DND-41 (cell line): ENCODE measurements at regions not wholly inside any gene's neighbourhood (a gene's known extent, or its start where the extent isn't known, plus 50 kb on each side); places are given as distances from the start of the nearest gene placed in this dataset.

Source experiments
- ATAC-seq: fragments of 200-7000 bp; cut with Tn5 transposase; 3 replicates; pipeline ENCODE4 v1.9.1; 2021; ENCODE audit warnings: low read depth; ENCODE audit not compliant: insufficient read depth
- DNase-seq: peaks from one replicate; pipeline ENCODE4 v3.0.0-alpha.2; 2020
- H2AFZ ChIP-seq: 2 replicates; pipeline ENCODE4 v1.6.0; 2012; ENCODE audit warnings: low read depth, low read length
- H3K27ac ChIP-seq: 2 replicates; pipeline ENCODE4 v1.5.1; 2012; ENCODE audit warnings: low read length, inconsistent platforms
- H3K27me3 ChIP-seq: fragments of 200-600 bp; sonication (generic); 2 replicates; pipeline ENCODE4 v1.6.0; 2012; ENCODE audit warnings: low read length, mild to moderate bottlenecking, inconsistent platforms; ENCODE audit not compliant: insufficient read depth, poor library complexity
- H3K36me3 ChIP-seq: 2 replicates; pipeline ENCODE4 v1.5.1; 2012; ENCODE audit warnings: low read length, inconsistent platforms; ENCODE audit not compliant: insufficient read depth
- H3K4me1 ChIP-seq: 2 replicates; pipeline ENCODE4 v1.5.1; 2012; ENCODE audit warnings: mild to moderate bottlenecking, low read length; ENCODE audit not compliant: insufficient read depth
- H3K4me2 ChIP-seq: 2 replicates; pipeline ENCODE4 v1.6.0; 2012; ENCODE audit warnings: mild to moderate bottlenecking, moderate library complexity, low read length, inconsistent platforms; ENCODE audit not compliant: insufficient read depth
- H3K4me3 ChIP-seq, 2 experiments: fragments of 200-600 bp in 1 of 2; shearing (Covaris generic) in 1 of 2; 2 replicates each; pipeline ENCODE4 v1.5.1; 2012 to 2016; ENCODE audit warnings: inconsistent platforms in 2 of 2, low read length in 2 of 2, mild to moderate bottlenecking in 2 of 2, low read depth in 1 of 2, moderate library complexity in 1 of 2
- H3K79me2 ChIP-seq: 2 replicates; pipeline ENCODE4 v1.6.0; 2012; ENCODE audit warnings: low read length, inconsistent platforms; ENCODE audit not compliant: insufficient read depth
- H3K9ac ChIP-seq: 2 replicates; pipeline ENCODE4 v1.6.0; 2012; ENCODE audit warnings: low read depth, mild to moderate bottlenecking, inconsistent platforms, low read length, moderate library complexity
- H3K9me3 ChIP-seq: 2 replicates; pipeline ENCODE4 v1.5.1; 2012; ENCODE audit warnings: low read length, moderate library complexity, mild to moderate bottlenecking, inconsistent platforms; ENCODE audit not compliant: insufficient read depth, severe bottlenecking
- H4K20me1 ChIP-seq: 2 replicates; pipeline ENCODE4 v1.6.0; 2012; ENCODE audit warnings: low read length; ENCODE audit not compliant: insufficient read depth
- CTCF ChIP-seq: IDR thresholded peaks from 2 replicates; pipeline ENCODE4 v1.5.1; 2012; ENCODE audit warnings: borderline replicate concordance, low read length, moderate library complexity, mild to moderate bottlenecking; ENCODE audit not compliant: poor library complexity, severe bottlenecking; ENCODE audit errors: extremely low read depth
- EZH2 ChIP-seq: IDR thresholded peaks from 3 replicates; pipeline ENCODE4 v1.6.1; 2012; ENCODE audit warnings: borderline replicate concordance, low read depth, mild to moderate bottlenecking, moderate library complexity, low read length, inconsistent platforms; ENCODE audit not compliant: severe bottlenecking

GRCh38 chr5:112480501-112480900 is 61.4 kb upstream of the EPB41L4A start:
- no peaks in the 10 kb centered on the region for H4K20me1 ChIP-seq
- H3K27me3 ChIP-seq, result no peaks in the 10 kb centered on the region
- no peaks in the 10 kb centered on the region for H3K36me3 ChIP-seq
- no peak for TF ChIP-seq CTCF
- TF ChIP-seq EZH2, result no peak
- no peak for DNase-seq
- no peak for ATAC-seq
- no peak overlapping the region for H3K4me2 ChIP-seq
- H3K4me1 ChIP-seq, result no peaks in the 10 kb centered on the region
- H3K9me3 ChIP-seq, result no peaks in the 10 kb centered on the region
- no peak overlapping the region for H2AFZ ChIP-seq
- H3K79me2 ChIP-seq, result no peaks in the 10 kb centered on the region
- no peak overlapping the region for H3K9ac ChIP-seq
- no peak overlapping the region for H3K4me3 ChIP-seq
- no peak overlapping the region for H3K27ac ChIP-seq

GRCh38 chr5:112483704-112484103 is 64.6 kb upstream of the EPB41L4A start:
- Histone ChIP-seq H3K27me3 (no peaks in the 10 kb centered on the region), H3K27ac (no peak overlapping the region), H3K4me3 (no peak overlapping the region), H3K9me3 (no peaks in the 10 kb centered on the region), H3K36me3 (no peaks in the 10 kb centered on the region), H4K20me1 (no peaks in the 10 kb centered on the region), H3K79me2 (no peaks in the 10 kb centered on the region), H3K4me2 (no peak overlapping the region), H2AFZ (no peak overlapping the region), H3K9ac (no peak overlapping the region), H3K4me1 (no peaks in the 10 kb centered on the region)
- TF ChIP-seq CTCF, result no peak
- no peak for TF ChIP-seq EZH2
- DNase-seq (no peak), ATAC-seq (no peak)

GRCh38 chr5:112485934-112486355 is 66.9 kb upstream of the EPB41L4A start:
- no peak for ATAC-seq

More at GRCh38 chr5:112485934-112486355, 66.9 kb upstream of the EPB41L4A start:
- TF ChIP-seq CTCF (no peak), EZH2 (no peak)
- H2AFZ ChIP-seq, result no peak overlapping the region
- H3K27ac ChIP-seq, result no peak overlapping the region
- no peaks in the 10 kb centered on the region for H3K79me2 ChIP-seq
- H3K4me1 ChIP-seq, result no peaks in the 10 kb centered on the region
- no peaks in the 10 kb centered on the region for H3K9me3 ChIP-seq
- H3K4me3 ChIP-seq, result no peak overlapping the region
- no peaks in the 10 kb centered on the region for H4K20me1 ChIP-seq
- no peaks in the 10 kb centered on the region for H3K36me3 ChIP-seq
- no peak overlapping the region for H3K4me2 ChIP-seq
- no peak for DNase-seq
- H3K27me3 ChIP-seq, result no peaks in the 10 kb centered on the region
- H3K9ac ChIP-seq, result no peak overlapping the region
